GM23338 (cell line): ENCODE measurements at regions not wholly inside any gene's neighbourhood (a gene's known extent, or its start where the extent isn't known, plus 50 kb on each side); places are given as distances from the start of the nearest gene placed in this dataset.

Experiments used
- ATAC-seq: fragments of 200-7000 bp; cut with Tn5 transposase; 3 replicates; pipeline ENCODE4 v1.9.1; 2020
- DNase-seq: peaks from one replicate; pipeline ENCODE4 v3.0.0-alpha.2; 2015; ENCODE audit warnings: low spot score
- H2AFZ ChIP-seq: fragments of 200-600 bp; sonication (generic); 2 replicates; pipeline ENCODE4 v1.8.0; 2016; ENCODE audit warnings: antibody characterized with exemption, mild to moderate bottlenecking, moderate library complexity
- H3F3A ChIP-seq: fragments of 200-600 bp; sonication (generic); replicated peaks from 2 replicates; pipeline ENCODE4 v1.8.0; 2017; ENCODE audit warnings: antibody characterized with exemption, mixed run types, low read depth
- H3K27ac ChIP-seq: fragments of 200-600 bp; sonication (generic); 2 replicates; pipeline ENCODE4 v1.6.1; 2016; ENCODE audit warnings: low read depth
- H3K27me3 ChIP-seq: fragments of 200-600 bp; sonication (generic); 2 replicates; pipeline ENCODE4 v1.8.0; 2016; ENCODE audit warnings: mild to moderate bottlenecking, mixed run types, moderate library complexity; ENCODE audit not compliant: insufficient read depth
- H3K36me3 ChIP-seq: fragments of 200-600 bp; sonication (generic); 2 replicates; pipeline ENCODE4 v1.8.0; 2016; ENCODE audit warnings: mild to moderate bottlenecking; ENCODE audit not compliant: insufficient read depth
- H3K4me1 ChIP-seq: fragments of 200-600 bp; sonication (generic); 2 replicates; pipeline ENCODE4 v1.8.0; 2016; ENCODE audit warnings: mild to moderate bottlenecking, moderate library complexity; ENCODE audit not compliant: insufficient read depth
- H3K4me2 ChIP-seq: fragments of 200-600 bp; sonication (generic); 2 replicates; pipeline ENCODE4 v1.7.1; 2017; ENCODE audit warnings: mixed run types
- H3K4me3 ChIP-seq: fragments of 200-600 bp; sonication (generic); 2 replicates; pipeline ENCODE4 v1.6.1; 2016; ENCODE audit warnings: mixed run types
- H3K79me2 ChIP-seq: fragments of 200-600 bp; sonication (generic); replicated peaks from 2 replicates; pipeline ENCODE4 v1.8.0; 2017; ENCODE audit warnings: mild to moderate bottlenecking; ENCODE audit not compliant: insufficient read depth
- H3K9me2 ChIP-seq: fragments of 200-600 bp; sonication (generic); 2 replicates; pipeline ENCODE4 v1.8.0; 2017; ENCODE audit not compliant: insufficient read depth
- H4K20me1 ChIP-seq: fragments of 200-600 bp; sonication (generic); replicated peaks from 2 replicates; pipeline ENCODE4 v1.8.0; 2017; ENCODE audit warnings: mild to moderate bottlenecking; ENCODE audit not compliant: insufficient read depth
- H3K27ac Mint-ChIP-seq: 2 replicates; pipeline ENCODE4 v1.8.0; 2020; ENCODE audit warnings: inconsistent platforms, mild to moderate bottlenecking, moderate library complexity, mixed read lengths
- H3K27me3 Mint-ChIP-seq: 3 replicates; pipeline ENCODE4 v1.8.0; 2022; ENCODE audit warnings: low read depth, mild to moderate bottlenecking, moderate library complexity, mixed read lengths, inconsistent platforms; ENCODE audit not compliant: insufficient read depth, poor library complexity
- H3K36me3 Mint-ChIP-seq: 3 replicates; pipeline ENCODE4 v1.8.0; 2021; ENCODE audit warnings: low read depth, mild to moderate bottlenecking, inconsistent platforms, moderate library complexity, mixed read lengths
- H3K4me1 Mint-ChIP-seq: 3 replicates; pipeline ENCODE4 v1.8.0; 2020; ENCODE audit warnings: mild to moderate bottlenecking, inconsistent platforms, mixed read lengths
- H3K4me3 Mint-ChIP-seq: 3 replicates; pipeline ENCODE4 v1.8.0; 2021; ENCODE audit warnings: moderate library complexity, mild to moderate bottlenecking, inconsistent platforms, mixed read lengths
- H3K9me3 Mint-ChIP-seq: 3 replicates; pipeline ENCODE4 v1.8.0; 2020; ENCODE audit warnings: moderate library complexity, mild to moderate bottlenecking, inconsistent platforms, mixed read lengths
- CREB1 ChIP-seq: fragments of 250-450 bp; sonication (Bioruptor Pico); IDR thresholded peaks from 2 replicates; pipeline ENCODE4 v1.5.0; 2020; ENCODE audit warnings: low read depth, mild to moderate bottlenecking, moderate library complexity
- CTCF ChIP-seq, 2 experiments: fragments of 200-600 bp in 1 of 2; sonication (generic) in 1 of 2; conservative IDR thresholded peaks; 2 replicates each; pipeline versions ENCODE4 v1.5.1 to v1.6.1; 2016 to 2017; ENCODE audit warnings: antibody characterized with exemption in 2 of 2, low read depth in 2 of 2, mild to moderate bottlenecking in 2 of 2, moderate library complexity in 1 of 2
- ETS1 ChIP-seq: IDR thresholded peaks from 2 replicates; pipeline ENCODE4 v1.6.1; 2016; ENCODE audit warnings: antibody characterized with exemption
- EZH2 ChIP-seq: fragments of 200-600 bp; sonication (generic); IDR thresholded peaks from one replicate; pipeline ENCODE4 v1.8.0; 2017; ENCODE audit warnings: antibody characterized with exemption, mild to moderate bottlenecking, low read depth; ENCODE audit not compliant: unreplicated experiment
- EZH2phosphoT487 ChIP-seq: fragments of 200-600 bp; sonication (generic); IDR thresholded peaks from one replicate; pipeline ENCODE4 v1.8.1; 2018; ENCODE audit warnings: antibody characterized with exemption; ENCODE audit not compliant: unreplicated experiment
- JUNB ChIP-seq: IDR thresholded peaks from one replicate; pipeline ENCODE4 v1.6.1; 2016; ENCODE audit warnings: antibody characterized with exemption; ENCODE audit not compliant: unreplicated experiment
- NANOG ChIP-seq: IDR thresholded peaks from 2 replicates; pipeline ENCODE4 v1.6.1; 2016; ENCODE audit warnings: antibody characterized with exemption, borderline replicate concordance
- POLR2AphosphoS5 ChIP-seq: IDR thresholded peaks from 2 replicates; pipeline ENCODE4 v1.6.1; 2016; ENCODE audit warnings: antibody characterized with exemption, low read depth
- STAT1 ChIP-seq: IDR thresholded peaks from one replicate; pipeline ENCODE4 v1.6.1; 2016; ENCODE audit warnings: antibody characterized with exemption; ENCODE audit not compliant: unreplicated experiment
- ZNF114 ChIP-seq: fragments of 250-450 bp; sonication (Bioruptor Pico); IDR thresholded peaks from 2 replicates; pipeline ENCODE4 v1.5.0; 2020; ENCODE audit warnings: mild to moderate bottlenecking, moderate library complexity
- ZNF331 ChIP-seq: fragments of 250-450 bp; sonication (Bioruptor Pico); IDR thresholded peaks from 2 replicates; pipeline ENCODE4 v1.5.0; 2020; ENCODE audit warnings: low read depth, mild to moderate bottlenecking, moderate library complexity
- TF ChIP-seq, protein P1 (sequence below): fragments of 250-450 bp; sonication (Bioruptor Pico); IDR thresholded peaks from 2 replicates; pipeline ENCODE4 v1.5.0; 2020; ENCODE audit warnings: mild to moderate bottlenecking, moderate library complexity
- TF ChIP-seq, protein P2 (sequence below): IDR thresholded peaks from one replicate; pipeline ENCODE4 v1.6.1; 2018; ENCODE audit warnings: antibody characterized with exemption; ENCODE audit not compliant: unreplicated experiment

GRCh38 chr11:23679041-23679440 is 817.8 kb upstream of the LUZP2 start:
- Mint-ChIP-seq H3K4me1 (no peaks in the 10 kb centered on the region; the same call in 2 of the 3 replicates), H3K27ac (no peak overlapping the region), H3K9me3 (no peaks in the 10 kb centered on the region), H3K27me3 (peaks cover 1% of the 10 kb centered on the region), H3K4me3 (no peak overlapping the region), H3K36me3 (no peaks in the 10 kb centered on the region)
- Histone ChIP-seq H3K27me3 (no peaks in the 10 kb centered on the region), H3K4me2 (no peak overlapping the region), H3K4me3 (no peak overlapping the region), H3K27ac (no peak overlapping the region), H3K79me2 (no peaks in the 10 kb centered on the region), H3K36me3 (no peaks in the 10 kb centered on the region), H3F3A (no peaks in the 10 kb centered on the region), H3K9me2 (peaks cover 7% of the 10 kb centered on the region; the same call in 1 of the 2 replicates), H4K20me1 (no peaks in the 10 kb centered on the region), H3K4me1 (no peaks in the 10 kb centered on the region), H2AFZ (no peak overlapping the region)
- TF ChIP-seq ZNF331 (CRISPR knock-in tag) = no peak
- TF ChIP-seq JUNB = no peak
- TF ChIP-seq, protein P1, sequence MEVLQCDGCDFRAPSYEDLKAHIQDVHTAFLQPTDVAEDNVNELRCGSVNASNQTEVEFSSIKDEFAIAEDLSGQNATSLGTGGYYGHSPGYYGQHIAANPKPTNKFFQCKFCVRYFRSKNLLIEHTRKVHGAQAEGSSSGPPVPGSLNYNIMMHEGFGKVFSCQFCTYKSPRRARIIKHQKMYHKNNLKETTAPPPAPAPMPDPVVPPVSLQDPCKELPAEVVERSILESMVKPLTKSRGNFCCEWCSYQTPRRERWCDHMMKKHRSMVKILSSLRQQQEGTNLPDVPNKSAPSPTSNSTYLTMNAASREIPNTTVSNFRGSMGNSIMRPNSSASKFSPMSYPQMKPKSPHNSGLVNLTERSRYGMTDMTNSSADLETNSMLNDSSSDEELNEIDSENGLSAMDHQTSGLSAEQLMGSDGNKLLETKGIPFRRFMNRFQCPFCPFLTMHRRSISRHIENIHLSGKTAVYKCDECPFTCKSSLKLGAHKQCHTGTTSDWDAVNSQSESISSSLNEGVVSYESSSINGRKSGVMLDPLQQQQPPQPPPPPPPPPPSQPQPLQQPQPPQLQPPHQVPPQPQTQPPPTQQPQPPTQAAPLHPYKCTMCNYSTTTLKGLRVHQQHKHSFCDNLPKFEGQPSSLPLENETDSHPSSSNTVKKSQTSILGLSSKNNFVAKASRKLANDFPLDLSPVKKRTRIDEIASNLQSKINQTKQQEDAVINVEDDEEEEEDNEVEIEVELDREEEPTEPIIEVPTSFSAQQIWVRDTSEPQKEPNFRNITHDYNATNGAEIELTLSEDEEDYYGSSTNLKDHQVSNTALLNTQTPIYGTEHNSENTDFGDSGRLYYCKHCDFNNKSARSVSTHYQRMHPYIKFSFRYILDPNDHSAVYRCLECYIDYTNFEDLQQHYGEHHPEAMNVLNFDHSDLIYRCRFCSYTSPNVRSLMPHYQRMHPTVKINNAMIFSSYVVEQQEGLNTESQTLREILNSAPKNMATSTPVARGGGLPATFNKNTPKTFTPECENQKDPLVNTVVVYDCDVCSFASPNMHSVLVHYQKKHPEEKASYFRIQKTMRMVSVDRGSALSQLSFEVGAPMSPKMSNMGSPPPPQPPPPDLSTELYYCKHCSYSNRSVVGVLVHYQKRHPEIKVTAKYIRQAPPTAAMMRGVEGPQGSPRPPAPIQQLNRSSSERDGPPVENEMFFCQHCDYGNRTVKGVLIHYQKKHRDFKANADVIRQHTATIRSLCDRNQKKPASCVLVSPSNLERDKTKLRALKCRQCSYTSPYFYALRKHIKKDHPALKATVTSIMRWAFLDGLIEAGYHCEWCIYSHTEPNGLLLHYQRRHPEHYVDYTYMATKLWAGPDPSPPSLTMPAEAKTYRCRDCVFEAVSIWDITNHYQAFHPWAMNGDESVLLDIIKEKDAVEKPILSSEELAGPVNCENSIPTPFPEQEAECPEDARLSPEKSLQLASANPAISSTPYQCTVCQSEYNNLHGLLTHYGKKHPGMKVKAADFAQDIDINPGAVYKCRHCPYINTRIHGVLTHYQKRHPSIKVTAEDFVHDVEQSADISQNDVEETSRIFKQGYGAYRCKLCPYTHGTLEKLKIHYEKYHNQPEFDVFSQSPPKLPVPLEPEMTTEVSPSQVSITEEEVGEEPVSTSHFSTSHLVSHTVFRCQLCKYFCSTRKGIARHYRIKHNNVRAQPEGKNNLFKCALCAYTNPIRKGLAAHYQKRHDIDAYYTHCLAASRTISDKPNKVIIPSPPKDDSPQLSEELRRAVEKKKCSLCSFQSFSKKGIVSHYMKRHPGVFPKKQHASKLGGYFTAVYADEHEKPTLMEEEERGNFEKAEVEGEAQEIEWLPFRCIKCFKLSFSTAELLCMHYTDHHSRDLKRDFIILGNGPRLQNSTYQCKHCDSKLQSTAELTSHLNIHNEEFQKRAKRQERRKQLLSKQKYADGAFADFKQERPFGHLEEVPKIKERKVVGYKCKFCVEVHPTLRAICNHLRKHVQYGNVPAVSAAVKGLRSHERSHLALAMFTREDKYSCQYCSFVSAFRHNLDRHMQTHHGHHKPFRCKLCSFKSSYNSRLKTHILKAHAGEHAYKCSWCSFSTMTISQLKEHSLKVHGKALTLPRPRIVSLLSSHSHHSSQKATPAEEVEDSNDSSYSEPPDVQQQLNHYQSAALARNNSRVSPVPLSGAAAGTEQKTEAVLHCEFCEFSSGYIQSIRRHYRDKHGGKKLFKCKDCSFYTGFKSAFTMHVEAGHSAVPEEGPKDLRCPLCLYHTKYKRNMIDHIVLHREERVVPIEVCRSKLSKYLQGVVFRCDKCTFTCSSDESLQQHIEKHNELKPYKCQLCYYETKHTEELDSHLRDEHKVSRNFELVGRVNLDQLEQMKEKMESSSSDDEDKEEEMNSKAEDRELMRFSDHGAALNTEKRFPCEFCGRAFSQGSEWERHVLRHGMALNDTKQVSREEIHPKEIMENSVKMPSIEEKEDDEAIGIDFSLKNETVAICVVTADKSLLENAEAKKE = no peak
- TF ChIP-seq POLR2AphosphoS5 = no peak
- TF ChIP-seq CTCF (conservative IDR thresholded peaks at IDR 0.05; ENCODE audit: low read depth in 2 of 2) = no peak
- TF ChIP-seq NANOG = no peak
- TF ChIP-seq EZH2 = no peak
- no peak for TF ChIP-seq ZNF114 (CRISPR knock-in tag)
- TF ChIP-seq STAT1 = no peak
- TF ChIP-seq EZH2phosphoT487 = no peak
- TF ChIP-seq ETS1 = no peak
- TF ChIP-seq, protein P2, sequence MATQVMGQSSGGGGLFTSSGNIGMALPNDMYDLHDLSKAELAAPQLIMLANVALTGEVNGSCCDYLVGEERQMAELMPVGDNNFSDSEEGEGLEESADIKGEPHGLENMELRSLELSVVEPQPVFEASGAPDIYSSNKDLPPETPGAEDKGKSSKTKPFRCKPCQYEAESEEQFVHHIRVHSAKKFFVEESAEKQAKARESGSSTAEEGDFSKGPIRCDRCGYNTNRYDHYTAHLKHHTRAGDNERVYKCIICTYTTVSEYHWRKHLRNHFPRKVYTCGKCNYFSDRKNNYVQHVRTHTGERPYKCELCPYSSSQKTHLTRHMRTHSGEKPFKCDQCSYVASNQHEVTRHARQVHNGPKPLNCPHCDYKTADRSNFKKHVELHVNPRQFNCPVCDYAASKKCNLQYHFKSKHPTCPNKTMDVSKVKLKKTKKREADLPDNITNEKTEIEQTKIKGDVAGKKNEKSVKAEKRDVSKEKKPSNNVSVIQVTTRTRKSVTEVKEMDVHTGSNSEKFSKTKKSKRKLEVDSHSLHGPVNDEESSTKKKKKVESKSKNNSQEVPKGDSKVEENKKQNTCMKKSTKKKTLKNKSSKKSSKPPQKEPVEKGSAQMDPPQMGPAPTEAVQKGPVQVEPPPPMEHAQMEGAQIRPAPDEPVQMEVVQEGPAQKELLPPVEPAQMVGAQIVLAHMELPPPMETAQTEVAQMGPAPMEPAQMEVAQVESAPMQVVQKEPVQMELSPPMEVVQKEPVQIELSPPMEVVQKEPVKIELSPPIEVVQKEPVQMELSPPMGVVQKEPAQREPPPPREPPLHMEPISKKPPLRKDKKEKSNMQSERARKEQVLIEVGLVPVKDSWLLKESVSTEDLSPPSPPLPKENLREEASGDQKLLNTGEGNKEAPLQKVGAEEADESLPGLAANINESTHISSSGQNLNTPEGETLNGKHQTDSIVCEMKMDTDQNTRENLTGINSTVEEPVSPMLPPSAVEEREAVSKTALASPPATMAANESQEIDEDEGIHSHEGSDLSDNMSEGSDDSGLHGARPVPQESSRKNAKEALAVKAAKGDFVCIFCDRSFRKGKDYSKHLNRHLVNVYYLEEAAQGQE = no peak
- TF ChIP-seq CREB1 (CRISPR knock-in tag) = no peak
- no peak for DNase-seq
- ATAC-seq = no peak
